ENCODE measurements at regions not wholly inside any gene's neighbourhood (a gene's known extent, or its start where the extent isn't known, plus 50 kb on each side); places are given as distances from the start of the nearest gene placed in this dataset.

- Histone ChIP-seq H3K4me3 (no peak overlapping the region), H3K4me1 (no peaks in the 10 kb centered on the region), H3K27me3 (no peaks in the 10 kb centered on the region), H3K9me3 (no peaks in the 10 kb centered on the region), H3K36me3 (no peaks in the 10 kb centered on the region), H3K27ac (no peak overlapping the region)
- intact Hi-C loops (cut with DNase I) = no loop called here
- DNase-seq (ENCODE audit: extremely low spot score in 2 of 2) = no peak
- TF ChIP-seq, protein P1, sequence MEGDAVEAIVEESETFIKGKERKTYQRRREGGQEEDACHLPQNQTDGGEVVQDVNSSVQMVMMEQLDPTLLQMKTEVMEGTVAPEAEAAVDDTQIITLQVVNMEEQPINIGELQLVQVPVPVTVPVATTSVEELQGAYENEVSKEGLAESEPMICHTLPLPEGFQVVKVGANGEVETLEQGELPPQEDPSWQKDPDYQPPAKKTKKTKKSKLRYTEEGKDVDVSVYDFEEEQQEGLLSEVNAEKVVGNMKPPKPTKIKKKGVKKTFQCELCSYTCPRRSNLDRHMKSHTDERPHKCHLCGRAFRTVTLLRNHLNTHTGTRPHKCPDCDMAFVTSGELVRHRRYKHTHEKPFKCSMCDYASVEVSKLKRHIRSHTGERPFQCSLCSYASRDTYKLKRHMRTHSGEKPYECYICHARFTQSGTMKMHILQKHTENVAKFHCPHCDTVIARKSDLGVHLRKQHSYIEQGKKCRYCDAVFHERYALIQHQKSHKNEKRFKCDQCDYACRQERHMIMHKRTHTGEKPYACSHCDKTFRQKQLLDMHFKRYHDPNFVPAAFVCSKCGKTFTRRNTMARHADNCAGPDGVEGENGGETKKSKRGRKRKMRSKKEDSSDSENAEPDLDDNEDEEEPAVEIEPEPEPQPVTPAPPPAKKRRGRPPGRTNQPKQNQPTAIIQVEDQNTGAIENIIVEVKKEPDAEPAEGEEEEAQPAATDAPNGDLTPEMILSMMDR (IDR thresholded peaks at IDR 0.05) = no peak
- TF ChIP-seq POLR2AphosphoS5 (IDR thresholded peaks at IDR 0.05; ENCODE audit: insufficient read depth in 1 of 2, low read depth in 1 of 2) (no peak), POLR2A (IDR thresholded peaks at IDR 0.05) (no peak)
These were observed 400.8 kb upstream of the PROK2 start for GRCh38 chr3:72185549-72186399.

DNA sequence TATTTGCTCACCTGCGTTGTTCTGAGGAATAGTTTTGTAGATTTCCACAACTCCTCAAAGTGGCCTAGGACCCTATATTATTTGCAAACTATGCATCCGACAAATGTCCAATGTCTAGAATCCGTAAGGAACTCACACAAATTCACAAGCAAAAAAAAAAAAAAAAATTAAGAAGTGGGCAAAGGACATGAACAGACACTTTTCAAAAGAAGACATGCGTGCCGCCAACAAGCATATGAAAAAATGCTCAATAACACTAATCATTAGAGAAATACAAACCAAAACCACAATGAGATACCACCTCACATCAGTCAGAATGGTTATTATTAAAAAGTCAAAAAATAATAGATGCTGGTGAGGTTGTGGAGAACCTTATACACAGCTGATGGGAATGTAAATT lies 398.5 kb upstream of the PROK2 start:
- no peak for DNase-seq (ENCODE audit: extremely low spot score in 2 of 2)
- no peaks in the 10 kb centered on the region for H3K4me1 ChIP-seq
- intact Hi-C loops (cut with DNase I) = no loop called here
- TF ChIP-seq, protein P1 (IDR thresholded peaks at IDR 0.05) = no peak
- no peak for TF ChIP-seq POLR2A (IDR thresholded peaks at IDR 0.05)
- no peak for TF ChIP-seq POLR2AphosphoS5 (IDR thresholded peaks at IDR 0.05; ENCODE audit: insufficient read depth in 1 of 2, low read depth in 1 of 2)
- H3K9me3 ChIP-seq = no peaks in the 10 kb centered on the region
- no peaks in the 10 kb centered on the region for H3K27me3 ChIP-seq
- H3K4me3 ChIP-seq = no peak overlapping the region
- H3K36me3 ChIP-seq = no peaks in the 10 kb centered on the region
- no peak overlapping the region for H3K27ac ChIP-seq

- Histone ChIP-seq H3K36me3 (no peaks in the 10 kb centered on the region), H3K27ac (no peak overlapping the region), H3K9me3 (no peaks in the 10 kb centered on the region), H3K27me3 (no peaks in the 10 kb centered on the region), H3K4me3 (no peak overlapping the region), H3K4me1 (peaks cover 8% of the 10 kb centered on the region)
- TF ChIP-seq POLR2AphosphoS5 (IDR thresholded peaks at IDR 0.05; ENCODE audit: insufficient read depth in 1 of 2, low read depth in 1 of 2) (no peak), POLR2A (IDR thresholded peaks at IDR 0.05) (no peak)
- TF ChIP-seq, protein P1 (IDR thresholded peaks at IDR 0.05) = no peak
- intact Hi-C loops (cut with DNase I) = no loop called here
- no peak for DNase-seq (ENCODE audit: extremely low spot score in 2 of 2)
These were observed 397.3 kb upstream of the PROK2 start for GRCh38 chr3:72182206-72182605.

DNA sequence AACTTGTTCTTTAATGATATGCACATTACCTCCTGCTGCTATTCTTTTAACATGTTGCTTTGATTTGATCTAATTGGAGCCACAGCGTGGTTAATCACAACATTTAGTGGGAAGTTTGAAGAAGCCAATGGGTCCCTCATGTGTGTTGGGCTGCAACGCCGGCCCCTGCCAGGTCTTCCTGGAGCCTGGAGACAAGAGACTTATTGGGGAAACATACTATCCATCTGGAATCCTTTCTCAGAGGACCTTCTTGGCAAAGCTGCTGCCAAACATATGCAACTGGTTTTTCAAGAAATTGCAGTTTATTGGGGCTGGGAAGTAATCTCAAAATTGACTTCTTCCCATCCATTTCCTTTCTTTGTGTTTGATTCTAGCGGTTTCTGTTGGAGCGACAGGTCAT lies 396.3 kb upstream of the PROK2 start:
- Histone ChIP-seq H3K36me3 (no peaks in the 10 kb centered on the region), H3K27ac (no peak overlapping the region), H3K9me3 (no peaks in the 10 kb centered on the region), H3K4me3 (no peak overlapping the region), H3K27me3 (no peaks in the 10 kb centered on the region), H3K4me1 (peaks cover 18% of the 10 kb centered on the region)
- intact Hi-C loops (cut with DNase I) = no loop called here
- TF ChIP-seq POLR2A (IDR thresholded peaks at IDR 0.05) = no peak
- TF ChIP-seq, protein P1 (IDR thresholded peaks at IDR 0.05) = no peak
- no peak for TF ChIP-seq POLR2AphosphoS5 (IDR thresholded peaks at IDR 0.05; ENCODE audit: insufficient read depth in 1 of 2, low read depth in 1 of 2)
- no peak for DNase-seq (ENCODE audit: extremely low spot score in 2 of 2)

- DNase-seq (ENCODE audit: extremely low spot score in 2 of 2) = no peak
- H3K9me3 ChIP-seq = no peaks in the 10 kb centered on the region
- peaks cover 19% of the 10 kb centered on the region for H3K4me1 ChIP-seq
- H3K27ac ChIP-seq = no peak overlapping the region
- H3K4me3 ChIP-seq = no peak overlapping the region
- H3K27me3 ChIP-seq = no peaks in the 10 kb centered on the region
- intact Hi-C loops (cut with DNase I) = no loop called here
- TF ChIP-seq, protein P1 (IDR thresholded peaks at IDR 0.05) = no peak
- TF ChIP-seq POLR2AphosphoS5 (IDR thresholded peaks at IDR 0.05; ENCODE audit: insufficient read depth in 1 of 2, low read depth in 1 of 2) = no peak
- TF ChIP-seq POLR2A (IDR thresholded peaks at IDR 0.05) = no peak
- no peaks in the 10 kb centered on the region for H3K36me3 ChIP-seq
These were observed 395.5 kb upstream of the PROK2 start for GRCh38 chr3:72180405-72180804.

Data from vagina (tissue), 2 donors.